ENCODE measurements at regions not wholly inside any gene's neighbourhood (a gene's known extent, or its start where the extent isn't known, plus 50 kb on each side); places are given as distances from the start of the nearest gene placed in this dataset.

GRCh38 chr7:46968003-46968402, 613.9 kb downstream of the TNS3 start:
- no peak overlapping the region for H3K9ac ChIP-seq (ENCODE audit: low read depth in 1 of 3, low read length in 3 of 3)
- H3K9me3 ChIP-seq (ENCODE audit: control insufficient read depth in 3 of 3, low read length in 3 of 3) = peaks cover 0 to 10% (median 2%) of the 10 kb centered on the region in 3 donors
- no peak overlapping the region for H3K4me3 ChIP-seq (ENCODE audit: low read length in 3 of 3)
- H3K4me1 ChIP-seq (ENCODE audit: control insufficient read depth in 3 of 3, insufficient read depth in 3 of 3, low read length in 3 of 3) = no peaks in the 10 kb centered on the region
- H3K27ac ChIP-seq (ENCODE audit: low read depth, low read length) = no peak overlapping the region
- no peaks in the 10 kb centered on the region for H3K27me3 ChIP-seq (ENCODE audit: control insufficient read depth in 3 of 3, insufficient read depth in 3 of 3, low read length in 3 of 3)
- no peaks in the 10 kb centered on the region for H3K36me3 ChIP-seq (ENCODE audit: control insufficient read depth in 3 of 3, insufficient read depth in 3 of 3, low read length in 3 of 3)

DNA sequence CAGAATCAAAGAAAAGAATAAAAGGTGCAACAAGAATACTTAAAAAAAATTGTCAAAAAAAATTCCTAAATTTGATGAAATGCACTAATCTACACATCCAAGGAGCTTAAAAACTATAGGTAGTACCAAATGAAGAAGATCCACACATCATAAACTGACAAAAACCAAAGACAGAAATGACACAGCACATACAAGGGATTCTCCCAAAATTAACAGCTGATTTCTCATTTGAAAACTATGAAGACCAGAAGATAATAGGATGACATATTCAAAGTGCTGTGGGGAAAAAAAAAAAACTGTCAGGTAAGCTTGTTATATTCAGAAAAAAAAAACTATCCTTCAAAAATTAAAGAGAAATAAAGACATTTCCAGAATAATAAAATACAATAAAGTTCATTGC, 618.2 kb downstream of the TNS3 start:
- H3K4me1 ChIP-seq (ENCODE audit: control insufficient read depth in 3 of 3, insufficient read depth in 3 of 3, low read length in 3 of 3) = no peaks in the 10 kb centered on the region
- H3K9me3 ChIP-seq (ENCODE audit: control insufficient read depth in 3 of 3, low read length in 3 of 3) = peaks cover 0 to 14% (median 2%) of the 10 kb centered on the region in 3 donors
- H3K9ac ChIP-seq (ENCODE audit: low read depth in 1 of 3, low read length in 3 of 3) = no peak overlapping the region
- no peak overlapping the region for H3K4me3 ChIP-seq (ENCODE audit: low read length in 3 of 3)
- H3K27me3 ChIP-seq (ENCODE audit: control insufficient read depth in 3 of 3, insufficient read depth in 3 of 3, low read length in 3 of 3) = no peaks in the 10 kb centered on the region
- no peaks in the 10 kb centered on the region for H3K36me3 ChIP-seq (ENCODE audit: control insufficient read depth in 3 of 3, insufficient read depth in 3 of 3, low read length in 3 of 3)
- no peak overlapping the region for H3K27ac ChIP-seq (ENCODE audit: low read depth, low read length)

DNA sequence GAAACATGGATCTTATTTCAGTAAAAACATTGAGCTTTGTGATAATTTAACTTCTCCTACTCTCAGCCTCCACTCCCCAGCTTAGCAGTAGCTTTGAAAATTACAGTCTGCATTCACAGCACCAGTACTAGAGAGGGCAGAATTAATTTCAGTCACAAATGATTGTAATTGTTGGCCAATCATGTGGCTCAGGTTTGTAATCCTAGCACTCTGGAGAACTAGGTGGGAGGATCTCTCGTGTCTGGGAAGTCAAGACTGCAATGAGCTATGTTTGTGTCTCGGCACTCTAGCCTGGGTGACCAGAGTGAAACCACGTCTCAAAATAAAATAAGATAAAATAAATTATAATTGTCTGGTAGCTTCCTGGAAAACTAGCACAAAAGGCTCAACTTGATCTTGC, 620.9 kb downstream of the TNS3 start:
- no peaks in the 10 kb centered on the region for H3K36me3 ChIP-seq (ENCODE audit: control insufficient read depth in 3 of 3, insufficient read depth in 3 of 3, low read length in 3 of 3)
- H3K9ac ChIP-seq (ENCODE audit: low read depth in 1 of 3, low read length in 3 of 3) = no peak overlapping the region
- H3K4me3 ChIP-seq (ENCODE audit: low read length in 3 of 3) = no peak overlapping the region
- H3K4me1 ChIP-seq (ENCODE audit: control insufficient read depth in 3 of 3, insufficient read depth in 3 of 3, low read length in 3 of 3) = no peaks in the 10 kb centered on the region
- H3K27ac ChIP-seq (ENCODE audit: low read depth, low read length) = no peak overlapping the region
- peaks cover 0 to 11% (median 2%) of the 10 kb centered on the region in 3 donors for H3K9me3 ChIP-seq (ENCODE audit: control insufficient read depth in 3 of 3, low read length in 3 of 3)
- H3K27me3 ChIP-seq (ENCODE audit: control insufficient read depth in 3 of 3, insufficient read depth in 3 of 3, low read length in 3 of 3) = no peaks in the 10 kb centered on the region

- Histone ChIP-seq H3K9ac (ENCODE audit: low read depth in 1 of 3, low read length in 3 of 3) (no peak overlapping the region), H3K4me3 (ENCODE audit: low read length in 3 of 3) (no peak overlapping the region), H3K27me3 (ENCODE audit: control insufficient read depth in 3 of 3, insufficient read depth in 3 of 3, low read length in 3 of 3) (no peaks in the 10 kb centered on the region), H3K27ac (ENCODE audit: low read depth, low read length) (no peak overlapping the region), H3K4me1 (ENCODE audit: control insufficient read depth in 3 of 3, insufficient read depth in 3 of 3, low read length in 3 of 3) (no peaks in the 10 kb centered on the region), H3K9me3 (ENCODE audit: control insufficient read depth in 3 of 3, low read length in 3 of 3) (peaks cover 0 to 2% (median 0%) of the 10 kb centered on the region in 3 donors), H3K36me3 (ENCODE audit: control insufficient read depth in 3 of 3, insufficient read depth in 3 of 3, low read length in 3 of 3) (no peaks in the 10 kb centered on the region)
These were observed 624.7 kb downstream of the TNS3 start for GRCh38 chr7:46957195-46957594.

- H3K9ac ChIP-seq (ENCODE audit: low read depth in 1 of 3, low read length in 3 of 3) = no peak overlapping the region
- H3K36me3 ChIP-seq (ENCODE audit: control insufficient read depth in 3 of 3, insufficient read depth in 3 of 3, low read length in 3 of 3) = no peaks in the 10 kb centered on the region
- no peaks in the 10 kb centered on the region for H3K4me1 ChIP-seq (ENCODE audit: control insufficient read depth in 3 of 3, insufficient read depth in 3 of 3, low read length in 3 of 3)
- no peak overlapping the region for H3K27ac ChIP-seq (ENCODE audit: low read depth, low read length)
- peaks cover 0 to 2% (median 0%) of the 10 kb centered on the region in 3 donors for H3K9me3 ChIP-seq (ENCODE audit: control insufficient read depth in 3 of 3, low read length in 3 of 3)
- H3K4me3 ChIP-seq (ENCODE audit: low read length in 3 of 3) = no peak overlapping the region
- no peaks in the 10 kb centered on the region for H3K27me3 ChIP-seq (ENCODE audit: control insufficient read depth in 3 of 3, insufficient read depth in 3 of 3, low read length in 3 of 3)
These were observed 626.4 kb downstream of the TNS3 start for GRCh38 chr7:46955531-46955930.

GRCh38 chr7:46954181-46954580, 627.7 kb downstream of the TNS3 start:
- no peak overlapping the region for H3K9ac ChIP-seq (ENCODE audit: low read depth in 1 of 3, low read length in 3 of 3)
- H3K36me3 ChIP-seq (ENCODE audit: control insufficient read depth in 3 of 3, insufficient read depth in 3 of 3, low read length in 3 of 3) = no peaks in the 10 kb centered on the region
- no peaks in the 10 kb centered on the region for H3K9me3 ChIP-seq (ENCODE audit: control insufficient read depth in 3 of 3, low read length in 3 of 3)
- H3K27ac ChIP-seq (ENCODE audit: low read depth, low read length) = no peak overlapping the region
- H3K27me3 ChIP-seq (ENCODE audit: control insufficient read depth in 3 of 3, insufficient read depth in 3 of 3, low read length in 3 of 3) = no peaks in the 10 kb centered on the region
- H3K4me3 ChIP-seq (ENCODE audit: low read length in 3 of 3) = no peak overlapping the region
- no peaks in the 10 kb centered on the region for H3K4me1 ChIP-seq (ENCODE audit: control insufficient read depth in 3 of 3, insufficient read depth in 3 of 3, low read length in 3 of 3)

DNA sequence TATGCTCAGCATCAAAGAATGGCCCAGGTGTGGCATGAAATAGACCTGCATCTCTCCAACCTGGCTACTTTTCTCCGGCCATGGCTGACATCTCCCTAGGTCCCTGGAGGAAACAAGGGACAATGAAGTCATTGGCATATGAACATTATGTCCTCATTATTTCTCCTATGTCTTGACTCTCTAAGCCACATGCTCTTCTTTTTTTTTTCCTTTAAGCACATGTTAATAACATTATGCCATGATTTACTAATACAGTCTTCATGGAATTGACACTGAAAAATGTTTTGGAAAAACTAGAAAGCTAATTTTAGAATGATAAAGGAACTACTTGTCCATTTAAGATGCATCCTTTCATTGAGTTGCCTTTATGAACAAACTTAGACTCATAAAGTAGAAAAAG, 628.9 kb downstream of the TNS3 start:
- no peak overlapping the region for H3K27ac ChIP-seq (ENCODE audit: low read depth, low read length)
- H3K36me3 ChIP-seq (ENCODE audit: control insufficient read depth in 3 of 3, insufficient read depth in 3 of 3, low read length in 3 of 3) = no peaks in the 10 kb centered on the region
- H3K4me3 ChIP-seq (ENCODE audit: low read length in 3 of 3) = no peak overlapping the region
- no peaks in the 10 kb centered on the region for H3K4me1 ChIP-seq (ENCODE audit: control insufficient read depth in 3 of 3, insufficient read depth in 3 of 3, low read length in 3 of 3)
- H3K9ac ChIP-seq (ENCODE audit: low read depth in 1 of 3, low read length in 3 of 3) = no peak overlapping the region
- H3K9me3 ChIP-seq (ENCODE audit: control insufficient read depth in 3 of 3, low read length in 3 of 3) = no peaks in the 10 kb centered on the region
- H3K27me3 ChIP-seq (ENCODE audit: control insufficient read depth in 3 of 3, insufficient read depth in 3 of 3, low read length in 3 of 3) = no peaks in the 10 kb centered on the region

DNA sequence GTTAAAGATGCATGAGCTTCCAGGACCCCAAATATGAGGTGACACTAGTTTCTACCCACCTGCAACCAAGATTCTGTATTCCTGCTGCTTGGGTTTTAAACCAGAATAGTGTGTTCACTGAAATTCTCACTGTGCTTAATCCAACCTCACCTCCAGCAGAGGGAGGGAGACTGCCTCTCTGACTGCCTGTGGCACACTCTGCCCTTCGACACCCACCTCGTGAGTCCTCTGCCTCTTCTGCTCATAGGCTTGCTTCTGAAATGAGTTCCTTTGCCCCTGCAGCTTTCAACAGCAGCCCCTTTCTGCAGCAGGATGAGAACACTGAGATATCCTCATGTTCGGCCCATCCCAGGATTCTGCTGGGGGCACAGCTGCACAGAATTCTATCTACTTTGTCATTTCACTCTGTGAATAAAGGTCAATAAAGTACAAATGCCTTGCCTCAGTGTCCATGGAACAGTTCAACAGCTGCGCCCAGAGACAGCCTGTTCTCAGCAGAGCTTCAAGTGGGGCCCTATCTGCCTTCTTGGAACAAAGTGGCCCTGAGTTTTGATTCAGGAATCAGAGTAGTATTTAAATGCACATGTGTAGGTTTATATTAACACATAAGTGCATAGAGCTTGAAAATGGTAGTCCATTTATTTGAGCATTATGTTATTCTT, 632.5 kb downstream of the TNS3 start:
- Histone ChIP-seq H3K4me1 (ENCODE audit: control insufficient read depth in 3 of 3, insufficient read depth in 3 of 3, low read length in 3 of 3) (no peaks in the 10 kb centered on the region), H3K9ac (ENCODE audit: low read depth in 1 of 3, low read length in 3 of 3) (no peak overlapping the region), H3K4me3 (ENCODE audit: low read length in 3 of 3) (no peak overlapping the region), H3K9me3 (ENCODE audit: control insufficient read depth in 3 of 3, low read length in 3 of 3) (no peaks in the 10 kb centered on the region), H3K27ac (ENCODE audit: low read depth, low read length) (no peak overlapping the region), H3K36me3 (ENCODE audit: control insufficient read depth in 3 of 3, insufficient read depth in 3 of 3, low read length in 3 of 3) (no peaks in the 10 kb centered on the region), H3K27me3 (ENCODE audit: control insufficient read depth in 3 of 3, insufficient read depth in 3 of 3, low read length in 3 of 3) (no peaks in the 10 kb centered on the region)

GRCh38 chr7:46948716-46949115, 633.2 kb downstream of the TNS3 start:
- no peaks in the 10 kb centered on the region for H3K27me3 ChIP-seq (ENCODE audit: control insufficient read depth in 3 of 3, insufficient read depth in 3 of 3, low read length in 3 of 3)
- H3K9me3 ChIP-seq (ENCODE audit: control insufficient read depth in 3 of 3, low read length in 3 of 3) = no peaks in the 10 kb centered on the region
- H3K4me1 ChIP-seq (ENCODE audit: control insufficient read depth in 3 of 3, insufficient read depth in 3 of 3, low read length in 3 of 3) = no peaks in the 10 kb centered on the region
- no peaks in the 10 kb centered on the region for H3K36me3 ChIP-seq (ENCODE audit: control insufficient read depth in 3 of 3, insufficient read depth in 3 of 3, low read length in 3 of 3)
- no peak overlapping the region for H3K27ac ChIP-seq (ENCODE audit: low read depth, low read length)
- H3K9ac ChIP-seq (ENCODE audit: low read depth in 1 of 3, low read length in 3 of 3) = no peak overlapping the region
- no peak overlapping the region for H3K4me3 ChIP-seq (ENCODE audit: low read length in 3 of 3)

DNA sequence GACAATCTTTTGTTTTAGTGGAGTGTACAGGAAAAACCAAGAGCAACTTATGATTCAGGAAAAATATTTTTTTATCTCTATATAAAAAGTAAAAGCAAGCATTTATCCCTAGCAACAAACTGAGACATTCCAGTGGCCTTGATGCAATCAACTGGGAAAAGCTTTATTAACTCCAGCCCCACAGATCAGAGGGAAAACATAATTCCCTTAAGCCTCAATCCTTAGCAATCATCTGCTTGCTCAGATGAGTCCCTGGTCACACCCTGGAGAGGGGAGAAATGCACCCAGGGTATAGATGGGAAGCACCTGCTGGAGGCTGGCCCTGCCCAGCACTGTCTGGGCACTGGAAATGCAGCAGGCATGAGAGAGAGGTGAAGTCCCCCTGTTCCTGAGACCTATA, 636.6 kb downstream of the TNS3 start:
- no peaks in the 10 kb centered on the region for H3K9me3 ChIP-seq (ENCODE audit: control insufficient read depth in 3 of 3, low read length in 3 of 3)

More for the DNA sequence above, 636.6 kb downstream of the TNS3 start:
- Histone ChIP-seq H3K27me3 (ENCODE audit: control insufficient read depth in 3 of 3, insufficient read depth in 3 of 3, low read length in 3 of 3) (no peaks in the 10 kb centered on the region), H3K4me3 (ENCODE audit: low read length in 3 of 3) (no peak overlapping the region), H3K36me3 (ENCODE audit: control insufficient read depth in 3 of 3, insufficient read depth in 3 of 3, low read length in 3 of 3) (no peaks in the 10 kb centered on the region), H3K4me1 (ENCODE audit: control insufficient read depth in 3 of 3, insufficient read depth in 3 of 3, low read length in 3 of 3) (no peaks in the 10 kb centered on the region), H3K27ac (ENCODE audit: low read depth, low read length) (no peak overlapping the region), H3K9ac (ENCODE audit: low read depth in 1 of 3, low read length in 3 of 3) (no peak overlapping the region)

Measured in skeletal muscle tissue (tissue), 3 donors.